ENCODE measurements at regions not wholly inside any gene's neighbourhood (a gene's known extent, or its start where the extent isn't known, plus 50 kb on each side); places are given as distances from the start of the nearest gene placed in this dataset.

GRCh38 chr3:14273901-14274611 is 95.4 kb downstream of the LSM3 start (continued):
- no peak for TF ChIP-seq RAD21 (IDR thresholded peaks at IDR 0.05 in 1 of 2, conservative IDR thresholded peaks at IDR 0.05 in 1 of 2; ENCODE audit: low read depth in 2 of 2, low read length in 2 of 2)
- TF ChIP-seq CHD2 (IDR thresholded peaks at IDR 0.05; ENCODE audit: low read length): no peak
- TF ChIP-seq GTF2F1 (IDR thresholded peaks at IDR 0.05; ENCODE audit: borderline replicate concordance, low read depth, low read length): no peak
- TF ChIP-seq ATF3 (IDR thresholded peaks at IDR 0.05; ENCODE audit: insufficient read depth, low read depth, low read length): no peak
- no peak for TF ChIP-seq RBBP5 (IDR thresholded peaks at IDR 0.05; ENCODE audit: borderline replicate concordance, low read depth, low read length)
- no peak for TF ChIP-seq HDAC2 (IDR thresholded peaks at IDR 0.05; ENCODE audit: borderline replicate concordance in 1 of 2, low read depth in 2 of 2, low read length in 2 of 2)
- TF ChIP-seq CHD7 (IDR thresholded peaks at IDR 0.05; ENCODE audit: insufficient replicate concordance, low read length): no peak
- TF ChIP-seq ASH2L (IDR thresholded peaks at IDR 0.05; ENCODE audit: low read length): no peak
- no peak for TF ChIP-seq POLR2A (IDR thresholded peaks at IDR 0.05; ENCODE audit: control extremely low read depth in 1 of 2, low read depth in 2 of 2, low read length in 2 of 2)
- TF ChIP-seq TCF12 (IDR thresholded peaks at IDR 0.05; ENCODE audit: low read depth, low read length): no peak

Measured in H1 (cell line).